ENCODE measurements at regions not wholly inside any gene's neighbourhood (a gene's known extent, or its start where the extent isn't known, plus 50 kb on each side); places are given as distances from the start of the nearest gene placed in this dataset.

DNA sequence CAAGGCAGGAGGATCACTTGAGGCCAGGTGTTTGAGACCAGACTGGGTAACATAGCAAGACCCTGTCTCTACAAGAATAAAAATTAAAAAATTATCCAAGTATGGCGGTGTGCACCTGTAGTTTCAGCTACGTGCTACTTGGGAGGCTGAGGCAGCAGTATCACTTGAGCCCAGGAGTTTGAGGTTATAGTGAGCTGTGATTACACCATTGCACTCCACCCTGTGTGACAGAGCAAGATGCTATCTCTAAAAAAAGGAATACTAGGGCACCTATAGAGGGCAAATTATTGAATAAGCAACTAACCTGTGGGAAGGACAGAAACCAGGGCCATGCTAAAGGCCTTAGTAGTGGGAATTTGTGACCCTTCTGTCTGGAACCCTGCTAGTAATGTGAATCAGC is 86.1 kb downstream of the TENT5C start:
- Mint-ChIP-seq H3K27me3 (ENCODE audit: low read depth) (peaks cover 30% of the 10 kb centered on the region), H3K36me3 (ENCODE audit: low read depth) (no peaks in the 10 kb centered on the region), H3K4me1 (ENCODE audit: low read depth) (no peaks in the 10 kb centered on the region), H3K27ac (no peak overlapping the region), H3K9me3 (no peaks in the 10 kb centered on the region), H3K4me3 (ENCODE audit: low read depth) (no peak overlapping the region)
- intact Hi-C loops (cut with micrococcal nuclease): no loop called here
- no peak for DNase-seq (ENCODE audit: low spot score)

DNA sequence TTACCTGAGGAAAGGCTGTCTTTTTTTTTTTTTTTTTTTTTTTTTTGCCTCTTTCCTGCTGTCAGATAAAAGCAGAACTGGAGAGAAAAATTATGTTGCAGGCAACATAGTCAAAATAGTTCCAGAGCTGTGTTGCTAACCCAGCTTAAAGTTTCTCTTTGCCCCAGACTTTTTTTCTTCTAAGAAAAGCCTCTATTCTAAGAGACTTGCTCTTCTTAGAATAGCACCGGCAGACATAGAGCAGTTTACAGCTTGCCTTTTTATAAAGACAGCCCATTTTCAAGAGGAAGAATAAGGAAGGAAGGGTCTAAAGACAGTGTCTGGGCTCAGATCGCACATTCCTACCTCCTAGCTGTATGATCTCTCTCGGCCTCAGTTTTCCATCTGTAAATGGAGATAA is 88.7 kb downstream of the TENT5C start:
- Mint-ChIP-seq H3K27ac (no peak overlapping the region), H3K9me3 (no peaks in the 10 kb centered on the region), H3K27me3 (ENCODE audit: low read depth) (peaks cover 30% of the 10 kb centered on the region), H3K4me1 (ENCODE audit: low read depth) (no peaks in the 10 kb centered on the region), H3K4me3 (ENCODE audit: low read depth) (no peak overlapping the region), H3K36me3 (ENCODE audit: low read depth) (no peaks in the 10 kb centered on the region)
- intact Hi-C loops (cut with micrococcal nuclease): no loop called here
- no peak for DNase-seq (ENCODE audit: low spot score)

DNA sequence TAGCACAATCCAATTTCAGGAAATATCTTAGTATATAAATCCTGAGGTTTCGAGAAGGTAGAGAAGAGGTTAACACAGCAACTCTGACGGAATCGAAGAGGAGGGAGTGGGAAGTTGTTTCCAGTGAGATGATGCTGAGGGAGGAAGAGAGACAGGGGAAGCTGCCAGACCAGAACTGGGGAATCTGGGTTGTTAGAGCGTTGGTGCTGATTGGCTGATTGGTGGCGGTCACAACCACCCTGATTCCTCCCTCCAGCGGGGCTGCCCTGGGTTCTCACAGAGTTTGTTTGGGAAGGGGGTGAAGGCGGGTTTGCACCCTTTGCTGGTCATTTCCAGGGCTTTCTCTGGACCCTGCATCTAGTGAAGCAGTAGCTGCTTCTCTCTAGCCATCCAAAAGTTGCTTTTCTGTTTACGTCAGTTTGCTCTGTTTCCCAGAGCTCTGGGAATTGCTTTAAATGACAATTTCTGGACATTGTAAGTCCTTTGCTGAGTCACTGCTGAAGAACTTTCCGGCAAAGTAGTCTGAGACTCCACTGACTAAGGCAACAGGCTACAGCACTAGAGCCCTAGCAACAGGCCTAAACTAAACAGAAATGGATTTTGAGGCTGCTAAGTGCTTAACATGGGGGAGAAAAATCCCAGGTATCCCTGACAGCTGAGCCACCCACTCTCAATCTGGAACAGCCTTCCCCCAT is 90.1 kb downstream of the TENT5C start:
- no peaks in the 10 kb centered on the region for H3K4me1 Mint-ChIP-seq (ENCODE audit: low read depth)
- no peaks in the 10 kb centered on the region for H3K36me3 Mint-ChIP-seq (ENCODE audit: low read depth)
- DNase-seq (ENCODE audit: low spot score): no peak
- no peak overlapping the region for H3K4me3 Mint-ChIP-seq (ENCODE audit: low read depth)
- intact Hi-C loops (cut with micrococcal nuclease): no loop called here
- H3K27me3 Mint-ChIP-seq (ENCODE audit: low read depth): peaks cover 26% of the 10 kb centered on the region
- no peaks in the 10 kb centered on the region for H3K9me3 Mint-ChIP-seq
- no peak overlapping the region for H3K27ac Mint-ChIP-seq

DNA sequence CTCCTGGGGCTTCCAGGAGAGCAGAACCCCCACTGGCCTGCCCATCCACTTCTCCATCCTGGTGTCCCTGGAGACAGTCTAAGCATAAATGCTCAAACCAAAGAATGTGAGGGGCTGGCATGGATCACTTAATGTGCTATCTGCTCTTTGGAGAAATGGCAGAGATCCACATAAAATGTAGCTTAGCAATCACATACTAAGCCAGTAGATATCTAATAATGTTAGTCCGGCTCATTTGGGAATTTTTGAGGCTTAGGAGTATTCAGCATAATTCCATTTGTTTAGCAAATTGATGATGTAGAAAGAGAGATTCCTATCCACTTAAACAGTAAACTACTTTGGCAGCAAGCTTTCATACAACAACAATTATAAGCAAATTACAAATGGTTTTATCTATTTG is 90.7 kb downstream of the TENT5C start:
- H3K36me3 Mint-ChIP-seq (ENCODE audit: low read depth): no peaks in the 10 kb centered on the region
- H3K9me3 Mint-ChIP-seq: no peaks in the 10 kb centered on the region
- no peak for DNase-seq (ENCODE audit: low spot score)
- intact Hi-C loops (cut with micrococcal nuclease): no loop called here
- no peak overlapping the region for H3K4me3 Mint-ChIP-seq (ENCODE audit: low read depth)
- H3K4me1 Mint-ChIP-seq (ENCODE audit: low read depth): no peaks in the 10 kb centered on the region
- no peak overlapping the region for H3K27ac Mint-ChIP-seq
- peaks cover 23% of the 10 kb centered on the region for H3K27me3 Mint-ChIP-seq (ENCODE audit: low read depth)

DNA sequence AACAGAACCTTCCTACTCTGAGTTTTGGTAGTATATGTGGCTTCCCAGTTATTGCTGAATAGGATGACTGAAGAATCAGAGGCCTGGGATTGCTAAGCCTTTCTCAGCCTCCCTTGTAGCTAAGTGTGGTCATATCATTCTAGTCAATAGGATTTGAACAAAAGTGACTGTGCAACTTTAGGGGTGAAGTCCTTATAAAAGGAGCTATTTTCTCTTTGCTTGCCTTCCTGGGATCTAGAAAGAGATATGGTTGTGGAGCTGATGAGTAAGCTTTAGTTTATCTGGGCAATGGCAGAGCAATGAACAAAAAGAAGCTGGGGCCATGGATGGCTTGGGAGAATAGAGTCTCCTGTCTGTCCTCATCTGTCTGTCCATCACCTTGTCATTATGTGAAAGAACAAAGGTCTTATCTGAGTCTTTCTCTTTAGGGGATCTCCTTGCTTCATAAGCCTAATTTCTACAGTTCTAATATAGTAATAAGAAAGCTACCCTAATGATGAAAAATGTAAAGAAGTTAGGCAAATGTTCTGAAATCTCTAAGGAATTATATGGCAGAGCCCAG is 91.5 kb downstream of the TENT5C start:
- H3K4me1 Mint-ChIP-seq (ENCODE audit: low read depth): no peaks in the 10 kb centered on the region
- H3K36me3 Mint-ChIP-seq (ENCODE audit: low read depth): no peaks in the 10 kb centered on the region
- intact Hi-C loops (cut with micrococcal nuclease): no loop called here
- H3K27me3 Mint-ChIP-seq (ENCODE audit: low read depth): peaks cover 21% of the 10 kb centered on the region
- no peak overlapping the region for H3K27ac Mint-ChIP-seq
- no peak overlapping the region for H3K4me3 Mint-ChIP-seq (ENCODE audit: low read depth)
- no peaks in the 10 kb centered on the region for H3K9me3 Mint-ChIP-seq
- no peak for DNase-seq (ENCODE audit: low spot score)

DNA sequence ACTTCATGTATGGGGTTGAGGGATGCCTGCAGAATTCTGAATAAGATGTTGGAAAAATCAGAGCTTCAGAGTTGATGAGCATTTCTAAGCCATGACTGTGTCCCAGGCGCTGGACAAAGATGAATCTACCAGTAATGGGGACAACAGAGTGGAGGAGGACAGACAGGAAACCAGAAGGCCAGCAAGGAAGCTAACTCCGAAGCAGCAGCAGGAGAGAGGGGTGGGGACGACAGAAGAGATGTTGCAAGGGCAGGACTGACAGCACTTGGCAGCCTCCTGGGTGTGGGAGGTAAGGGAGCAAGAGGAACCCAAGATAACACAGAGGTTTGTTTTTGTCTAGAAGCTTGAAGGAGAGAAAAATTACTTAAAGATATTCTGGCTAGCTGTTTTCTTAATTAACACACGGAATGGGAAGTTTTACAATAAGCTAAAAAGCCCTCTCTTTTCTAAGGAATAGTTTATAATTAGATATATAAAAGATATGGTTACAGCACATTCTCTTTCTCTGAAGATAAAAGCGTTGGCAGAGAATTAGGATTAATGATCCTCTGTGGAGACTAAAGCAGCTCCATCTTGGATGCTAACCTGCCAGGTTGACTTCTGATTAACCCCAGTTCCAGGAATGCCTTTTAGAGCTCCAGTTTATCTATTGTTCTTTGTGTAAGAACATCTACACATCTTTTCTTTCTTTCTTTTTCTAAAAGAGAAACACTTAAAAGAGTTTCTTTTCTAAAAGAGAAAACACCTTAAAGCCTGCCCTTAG is 92.7 kb downstream of the TENT5C start:
- Mint-ChIP-seq H3K36me3 (ENCODE audit: low read depth) (no peaks in the 10 kb centered on the region), H3K27ac (no peak overlapping the region), H3K4me3 (ENCODE audit: low read depth) (no peak overlapping the region), H3K9me3 (no peaks in the 10 kb centered on the region), H3K4me1 (ENCODE audit: low read depth) (peaks cover 3% of the 10 kb centered on the region), H3K27me3 (ENCODE audit: low read depth) (peaks cover 15% of the 10 kb centered on the region)
- intact Hi-C loops (cut with micrococcal nuclease): no loop called here
- no peak for DNase-seq (ENCODE audit: low spot score)

DNA sequence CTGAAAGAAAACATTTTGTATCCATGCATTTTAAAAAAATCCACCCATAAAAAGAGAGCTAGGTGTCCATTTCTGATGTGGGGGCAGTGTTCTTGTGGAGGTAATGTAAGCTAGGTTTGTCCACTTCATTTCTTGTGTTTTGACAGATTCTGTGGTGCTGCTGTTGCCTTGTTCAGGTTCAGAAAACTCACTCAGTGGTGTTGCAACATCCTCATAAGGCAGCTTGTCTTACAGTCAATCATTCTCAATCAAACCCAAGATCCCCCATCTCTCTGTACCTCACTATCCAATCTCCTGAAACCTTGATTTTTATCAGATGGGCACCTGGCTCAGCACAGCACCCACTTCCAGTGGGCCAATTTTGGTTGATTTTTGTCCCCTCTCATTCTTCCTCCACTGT is 94.1 kb downstream of the TENT5C start:
- H3K27ac Mint-ChIP-seq: no peak overlapping the region
- H3K4me1 Mint-ChIP-seq (ENCODE audit: low read depth): peaks cover 3% of the 10 kb centered on the region
- peaks cover 14% of the 10 kb centered on the region for H3K27me3 Mint-ChIP-seq (ENCODE audit: low read depth)
- H3K36me3 Mint-ChIP-seq (ENCODE audit: low read depth): no peaks in the 10 kb centered on the region
- no peak for DNase-seq (ENCODE audit: low spot score)
- H3K4me3 Mint-ChIP-seq (ENCODE audit: low read depth): no peak overlapping the region
- intact Hi-C loops (cut with micrococcal nuclease): no loop called here
- no peaks in the 10 kb centered on the region for H3K9me3 Mint-ChIP-seq

DNA sequence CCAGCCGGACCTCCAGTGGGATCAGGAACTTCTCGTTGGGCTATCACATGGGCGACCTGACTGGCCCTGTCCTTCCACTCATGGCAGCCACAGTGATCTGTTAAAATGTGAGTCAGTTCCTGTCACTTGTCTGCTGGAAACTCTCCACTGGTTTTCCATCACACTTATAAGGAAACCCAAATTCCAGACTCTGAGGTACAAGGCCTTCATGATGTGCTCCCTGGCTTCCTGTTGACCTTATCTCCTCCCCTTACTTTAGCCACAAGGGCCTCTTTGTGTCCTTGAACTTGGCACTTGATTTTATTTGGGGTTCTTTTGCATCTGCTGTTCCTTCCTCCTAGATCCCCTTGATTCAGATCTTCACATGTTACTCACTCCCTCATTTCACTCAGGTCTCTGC is 96.8 kb downstream of the TENT5C start:
- H3K4me3 Mint-ChIP-seq (ENCODE audit: low read depth): no peak overlapping the region
- H3K27me3 Mint-ChIP-seq (ENCODE audit: low read depth): peaks cover 10% of the 10 kb centered on the region
- H3K36me3 Mint-ChIP-seq (ENCODE audit: low read depth): no peaks in the 10 kb centered on the region
- intact Hi-C loops (cut with micrococcal nuclease): no loop called here
- DNase-seq (ENCODE audit: low spot score): no peak
- peaks cover 3% of the 10 kb centered on the region for H3K4me1 Mint-ChIP-seq (ENCODE audit: low read depth)
- no peak overlapping the region for H3K27ac Mint-ChIP-seq
- H3K9me3 Mint-ChIP-seq: peaks cover 6% of the 10 kb centered on the region

DNA sequence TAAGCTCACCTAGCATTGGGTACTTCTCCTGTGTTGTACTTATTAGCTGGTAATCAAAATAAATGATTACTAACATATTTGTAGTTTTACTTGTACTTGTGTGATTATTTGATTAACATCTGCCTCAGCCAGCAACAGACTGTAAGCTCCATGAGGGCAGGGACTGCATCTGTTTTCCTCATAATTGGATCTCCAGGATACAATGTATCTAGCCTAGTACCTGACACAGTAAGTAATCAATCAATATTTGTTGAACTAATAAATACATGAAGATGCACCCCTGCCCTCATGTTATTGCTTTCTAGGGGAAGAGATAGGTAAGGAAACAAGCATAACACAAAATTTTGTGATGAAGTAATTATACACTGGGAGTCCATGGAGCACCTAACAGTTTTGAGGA is 101.5 kb downstream of the TENT5C start:
- DNase-seq (ENCODE audit: low spot score): no peak

DNA sequence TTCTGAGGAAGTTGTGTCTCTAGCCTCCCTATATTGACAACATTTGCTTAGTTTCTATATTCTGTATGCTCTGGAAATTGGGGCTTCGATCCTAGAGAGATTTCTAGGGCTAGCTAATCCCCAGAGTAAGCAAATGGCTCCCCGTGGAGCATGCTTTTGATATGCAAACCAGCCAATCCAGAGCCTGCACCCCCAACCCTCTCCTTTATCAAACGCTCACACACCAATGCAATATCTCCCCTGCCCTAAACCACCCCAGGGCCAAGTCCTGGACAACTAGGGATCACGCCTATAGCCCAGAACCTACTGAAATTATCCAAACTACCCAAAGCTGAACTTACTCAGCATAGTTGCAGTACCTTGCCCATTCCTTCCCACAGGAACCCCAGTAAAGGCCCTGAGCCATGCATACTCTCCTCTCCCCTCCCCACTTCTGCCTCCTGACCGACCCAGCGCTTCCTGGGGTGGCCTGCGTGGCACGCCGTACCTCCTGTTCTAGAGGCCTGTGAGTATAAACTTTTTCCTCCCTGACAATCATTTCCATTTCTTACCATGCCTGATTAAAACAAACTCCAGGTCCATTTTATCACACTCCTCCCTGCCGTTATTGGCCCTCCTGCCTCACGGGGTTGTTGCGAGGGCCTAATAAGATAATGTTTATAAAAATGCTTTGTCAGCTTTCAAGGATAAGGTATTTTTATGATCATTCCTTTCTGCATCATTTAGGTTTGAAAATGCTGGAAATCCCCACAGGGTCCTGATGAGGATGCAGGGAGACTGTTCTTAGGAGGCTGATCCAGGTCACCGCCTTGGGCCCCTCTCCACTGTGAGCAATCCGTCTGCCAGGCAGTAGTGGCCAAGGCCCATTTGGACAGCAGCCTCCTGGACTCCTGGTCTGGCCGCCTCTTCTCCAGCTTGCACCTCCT is 102.7 kb downstream of the TENT5C start:
- Mint-ChIP-seq H3K27ac (no peak overlapping the region), H3K9me3 (peaks cover 6% of the 10 kb centered on the region), H3K4me1 (ENCODE audit: low read depth) (no peaks in the 10 kb centered on the region), H3K36me3 (ENCODE audit: low read depth) (no peaks in the 10 kb centered on the region), H3K4me3 (ENCODE audit: low read depth) (no peak overlapping the region), H3K27me3 (ENCODE audit: low read depth) (peaks cover 10% of the 10 kb centered on the region)
- intact Hi-C loops (cut with micrococcal nuclease): no loop called here
- no peak for DNase-seq (ENCODE audit: low spot score)

More for the DNA sequence above, 101.5 kb downstream of the TENT5C start:
- H3K27ac Mint-ChIP-seq: no peak overlapping the region
- intact Hi-C loops (cut with micrococcal nuclease): no loop called here
- peaks cover 8% of the 10 kb centered on the region for H3K27me3 Mint-ChIP-seq (ENCODE audit: low read depth)
- H3K4me1 Mint-ChIP-seq (ENCODE audit: low read depth): peaks cover 3% of the 10 kb centered on the region
- peaks cover 6% of the 10 kb centered on the region for H3K9me3 Mint-ChIP-seq
- H3K36me3 Mint-ChIP-seq (ENCODE audit: low read depth): no peaks in the 10 kb centered on the region
- no peak overlapping the region for H3K4me3 Mint-ChIP-seq (ENCODE audit: low read depth)

DNA sequence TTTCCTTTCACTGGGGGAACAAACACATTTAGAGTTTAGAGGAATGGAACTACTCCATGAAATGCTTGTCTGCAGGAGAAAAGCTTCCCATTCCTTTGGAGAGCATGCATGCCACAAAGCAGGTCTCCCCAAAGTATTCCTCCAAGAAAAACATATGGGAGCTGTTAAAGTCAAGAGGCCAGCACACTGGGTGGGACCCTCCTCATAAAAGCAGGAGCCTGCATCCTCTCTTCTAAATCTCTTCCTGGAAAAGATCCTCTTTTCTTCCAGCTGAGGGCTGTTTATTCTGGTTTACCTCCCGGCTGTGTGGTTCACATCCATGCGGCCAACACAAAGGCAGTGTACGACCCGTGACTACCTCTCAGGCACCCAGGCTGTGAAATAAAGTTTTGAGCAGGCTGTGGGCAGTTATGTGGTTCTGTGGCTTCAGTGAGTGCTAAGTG is 103.4 kb downstream of the TENT5C start:
- H3K27ac Mint-ChIP-seq: no peak overlapping the region
- no peaks in the 10 kb centered on the region for H3K4me1 Mint-ChIP-seq (ENCODE audit: low read depth)
- H3K9me3 Mint-ChIP-seq: peaks cover 6% of the 10 kb centered on the region
- no peaks in the 10 kb centered on the region for H3K36me3 Mint-ChIP-seq (ENCODE audit: low read depth)
- no peak for DNase-seq (ENCODE audit: low spot score)
- intact Hi-C loops (cut with micrococcal nuclease): no loop called here
- H3K4me3 Mint-ChIP-seq (ENCODE audit: low read depth): no peak overlapping the region
- peaks cover 15% of the 10 kb centered on the region for H3K27me3 Mint-ChIP-seq (ENCODE audit: low read depth)

DNA sequence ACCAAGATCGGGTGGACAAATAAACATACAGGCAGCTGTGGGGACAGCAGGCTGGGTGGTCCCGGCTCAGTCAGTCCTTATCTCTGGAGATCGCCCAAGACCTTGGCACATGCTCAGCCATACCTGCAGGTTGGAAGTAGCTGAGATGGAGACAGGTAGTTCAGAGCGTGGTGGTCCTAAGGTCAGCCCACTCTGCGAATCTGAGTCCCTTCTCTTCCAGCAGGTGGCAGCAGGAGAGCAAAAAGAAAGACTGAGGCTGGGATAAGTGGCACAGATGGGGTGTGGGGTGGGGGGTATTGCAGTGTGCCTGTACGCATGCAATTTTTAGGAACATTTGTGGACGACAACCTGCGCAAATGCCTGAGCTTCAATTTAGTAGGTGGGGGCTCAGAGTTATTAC is 104.9 kb downstream of the TENT5C start:
- no peak overlapping the region for H3K27ac Mint-ChIP-seq
- H3K36me3 Mint-ChIP-seq (ENCODE audit: low read depth): no peaks in the 10 kb centered on the region
- DNase-seq (ENCODE audit: low spot score): no peak
- peaks cover 21% of the 10 kb centered on the region for H3K27me3 Mint-ChIP-seq (ENCODE audit: low read depth)
- peaks cover 6% of the 10 kb centered on the region for H3K9me3 Mint-ChIP-seq
- intact Hi-C loops (cut with micrococcal nuclease): no loop called here
- no peak overlapping the region for H3K4me3 Mint-ChIP-seq (ENCODE audit: low read depth)
- H3K4me1 Mint-ChIP-seq (ENCODE audit: low read depth): no peaks in the 10 kb centered on the region
